ENCODE measurements at regions not wholly inside any gene's neighbourhood (a gene's known extent, or its start where the extent isn't known, plus 50 kb on each side); places are given as distances from the start of the nearest gene placed in this dataset.
"Not testable (repeated sequence)": the region's sequence is repeated elsewhere in the genome, so short reads cannot be mapped to it uniquely, and the experiment has no call there.

- no peak for DNase-seq (ENCODE audit: low read depth in 1 of 2, low spot score in 1 of 2)
- in situ Hi-C loops (cut with HindIII; ENCODE audit: low pct_unique_long_range_greater_than_20kb, low sequenced_read_pairs) = no loop called here
- TF ChIP-seq JUND (IDR thresholded peaks at IDR 0.05; ENCODE audit: low read depth) = no peak
Measured at GRCh38 chr10:117492504-117492903, 50.0 kb upstream of the EMX2 start.

- in situ Hi-C loops (cut with HindIII; ENCODE audit: low pct_unique_long_range_greater_than_20kb, low sequenced_read_pairs) = no loop called here
- DNase-seq (ENCODE audit: low read depth in 1 of 2, low spot score in 1 of 2) = no peak
- TF ChIP-seq JUND (IDR thresholded peaks at IDR 0.05; ENCODE audit: low read depth) = no peak
Measured at GRCh38 chr10:117488004-117488403, 54.5 kb upstream of the EMX2 start.

GRCh38 chr10:117486606-117487005 is 55.9 kb upstream of the EMX2 start:
- no peak for TF ChIP-seq JUND (IDR thresholded peaks at IDR 0.05; ENCODE audit: low read depth)
- in situ Hi-C loops (cut with HindIII; ENCODE audit: low pct_unique_long_range_greater_than_20kb, low sequenced_read_pairs) = no loop called here
- DNase-seq (ENCODE audit: low read depth in 1 of 2, low spot score in 1 of 2) = no peak

- no peak for TF ChIP-seq JUND (IDR thresholded peaks at IDR 0.05; ENCODE audit: low read depth)
- DNase-seq (ENCODE audit: low read depth in 1 of 2, low spot score in 1 of 2) = peak in 1 of 2 experiments; percentile 51
- in situ Hi-C loops (cut with HindIII; ENCODE audit: low pct_unique_long_range_greater_than_20kb, low sequenced_read_pairs) = no loop called here
Measured at GRCh38 chr10:117483056-117483590, 59.4 kb upstream of the EMX2 start.

GRCh38 chr10:117481011-117481410 is 61.5 kb upstream of the EMX2 start:
- in situ Hi-C loops (cut with HindIII; ENCODE audit: low pct_unique_long_range_greater_than_20kb, low sequenced_read_pairs); DNase-seq (ENCODE audit: low read depth in 1 of 2, low spot score in 1 of 2): not testable (repeated sequence)

GRCh38 chr10:117480097-117480496 is 62.4 kb upstream of the EMX2 start:
- DNase-seq (ENCODE audit: low read depth in 1 of 2, low spot score in 1 of 2) = peak in 1 of 2 experiments; percentile 12
- no peak for TF ChIP-seq JUND (IDR thresholded peaks at IDR 0.05; ENCODE audit: low read depth)
- in situ Hi-C loops (cut with HindIII; ENCODE audit: low pct_unique_long_range_greater_than_20kb, low sequenced_read_pairs) = no loop called here

- in situ Hi-C loops (cut with HindIII; ENCODE audit: low pct_unique_long_range_greater_than_20kb, low sequenced_read_pairs) = no loop called here
- no peak for TF ChIP-seq JUND (IDR thresholded peaks at IDR 0.05; ENCODE audit: low read depth)
- DNase-seq (ENCODE audit: low read depth in 1 of 2, low spot score in 1 of 2) = peak; percentile 48 to 67
Measured at GRCh38 chr10:117477961-117478670, 64.4 kb upstream of the EMX2 start.

- TF ChIP-seq JUND (IDR thresholded peaks at IDR 0.05; ENCODE audit: low read depth) = no peak
- in situ Hi-C loops (cut with HindIII; ENCODE audit: low pct_unique_long_range_greater_than_20kb, low sequenced_read_pairs) = no loop called here
- no peak for DNase-seq (ENCODE audit: low read depth in 1 of 2, low spot score in 1 of 2)
Measured at GRCh38 chr10:117477211-117477947, 65.2 kb upstream of the EMX2 start.

GRCh38 chr10:117476716-117477115 is 65.8 kb upstream of the EMX2 start:
- DNase-seq (ENCODE audit: low read depth in 1 of 2, low spot score in 1 of 2) = no peak
- in situ Hi-C loops (cut with HindIII; ENCODE audit: low pct_unique_long_range_greater_than_20kb, low sequenced_read_pairs) = no loop called here
- no peak for TF ChIP-seq JUND (IDR thresholded peaks at IDR 0.05; ENCODE audit: low read depth)

GRCh38 chr10:117476281-117476680 is 66.3 kb upstream of the EMX2 start:
- in situ Hi-C loops (cut with HindIII; ENCODE audit: low pct_unique_long_range_greater_than_20kb, low sequenced_read_pairs) = no loop called here

GRCh38 chr10:117472872-117473271 is 69.7 kb upstream of the EMX2 start:
- no peak for DNase-seq (ENCODE audit: low read depth in 1 of 2, low spot score in 1 of 2)
- no peak for TF ChIP-seq JUND (IDR thresholded peaks at IDR 0.05; ENCODE audit: low read depth)
- in situ Hi-C loops (cut with HindIII; ENCODE audit: low pct_unique_long_range_greater_than_20kb, low sequenced_read_pairs) = no loop called here

More at GRCh38 chr10:117476281-117476680, 66.3 kb upstream of the EMX2 start:
- no peak for DNase-seq (ENCODE audit: low read depth in 1 of 2, low spot score in 1 of 2)
- no peak for TF ChIP-seq JUND (IDR thresholded peaks at IDR 0.05; ENCODE audit: low read depth)

GRCh38 chr10:117471344-117471874 is 71.1 kb upstream of the EMX2 start:
- in situ Hi-C loops (cut with HindIII; ENCODE audit: low pct_unique_long_range_greater_than_20kb, low sequenced_read_pairs) = no loop called here
- TF ChIP-seq JUND (IDR thresholded peaks at IDR 0.05; ENCODE audit: low read depth) = no peak
- no peak for DNase-seq (ENCODE audit: low read depth in 1 of 2, low spot score in 1 of 2)

- TF ChIP-seq JUND (IDR thresholded peaks at IDR 0.05; ENCODE audit: low read depth) = no peak
- no peak for DNase-seq (ENCODE audit: low read depth in 1 of 2, low spot score in 1 of 2)
- in situ Hi-C loops (cut with HindIII; ENCODE audit: low pct_unique_long_range_greater_than_20kb, low sequenced_read_pairs) = no loop called here
Measured at GRCh38 chr10:117470733-117471132, 71.8 kb upstream of the EMX2 start.
